ENCODE measurements at regions not wholly inside any gene's neighbourhood (a gene's known extent, or its start where the extent isn't known, plus 50 kb on each side); places are given as distances from the start of the nearest gene placed in this dataset.
"Not testable (repeated sequence)": the region's sequence is repeated elsewhere in the genome, so short reads cannot be mapped to it uniquely, and the experiment has no call there.

DNA sequence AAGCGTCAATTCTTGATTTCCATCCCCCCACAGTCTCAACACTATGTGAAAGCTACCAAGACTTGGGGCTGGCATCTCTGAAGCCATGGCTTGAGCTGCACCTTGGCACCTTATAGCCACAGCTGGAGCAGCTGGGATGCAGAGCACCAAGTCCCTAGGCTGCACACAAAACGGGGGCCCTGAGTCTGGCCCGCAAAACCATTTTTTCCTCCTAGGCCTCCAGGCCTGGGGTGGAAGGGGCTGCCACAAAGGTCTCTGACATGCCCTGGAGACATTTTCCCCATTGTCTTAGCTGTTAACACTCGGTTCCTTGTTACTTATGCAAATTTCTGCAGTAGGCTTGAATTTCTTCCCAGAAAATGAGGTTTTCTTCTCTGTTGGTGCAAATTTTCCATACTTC, 89.8 kb upstream of the GNAI1 start:
- no peaks in the 10 kb centered on the region for H3K27me3 ChIP-seq (ENCODE audit: insufficient read depth, low read length)
- H3K36me3 ChIP-seq (ENCODE audit: insufficient read depth, low read depth, low read length), result no peaks in the 10 kb centered on the region
- H3K4me3 ChIP-seq (ENCODE audit: low read length), result no peak overlapping the region
- peaks cover 15% of the 10 kb centered on the region; the same call in 1 of the 2 replicates for H3K9me3 ChIP-seq (ENCODE audit: insufficient read depth, low read depth, low read length)
- H3K4me1 ChIP-seq (ENCODE audit: insufficient read depth, low read length), result no peaks in the 10 kb centered on the region
- H3K9ac ChIP-seq (ENCODE audit: low read depth, low read length), result no peak overlapping the region
- no peak overlapping the region for H3K27ac ChIP-seq (ENCODE audit: low read length)

DNA sequence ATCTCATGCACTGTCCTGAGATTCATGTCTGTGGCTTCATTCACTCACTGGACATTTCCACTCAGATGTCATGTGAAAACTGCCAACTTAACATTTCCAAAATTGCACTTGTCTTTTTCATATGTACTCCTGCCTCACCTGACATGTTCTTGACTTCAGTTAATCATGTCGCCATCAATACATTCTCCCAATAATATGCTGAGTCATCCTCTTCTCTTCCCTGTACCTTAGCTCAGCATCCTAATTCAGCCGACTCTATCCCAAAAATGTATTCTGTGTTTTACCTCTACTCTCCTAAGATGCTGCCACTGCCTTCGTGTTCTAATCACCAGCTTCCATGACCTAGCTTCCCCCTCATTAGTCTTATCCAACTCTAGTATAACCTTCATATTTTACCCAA, 93.9 kb upstream of the GNAI1 start:
- Histone ChIP-seq H3K9ac (ENCODE audit: low read depth, low read length) (no peak overlapping the region), H3K4me3 (ENCODE audit: low read length) (no peak overlapping the region), H3K27me3 (ENCODE audit: insufficient read depth, low read length) (no peaks in the 10 kb centered on the region), H3K9me3 (ENCODE audit: insufficient read depth, low read depth, low read length) (peaks cover 15% of the 10 kb centered on the region; the same call in 1 of the 2 replicates), H3K36me3 (ENCODE audit: insufficient read depth, low read depth, low read length) (no peaks in the 10 kb centered on the region), H3K27ac (ENCODE audit: low read length) (no peak overlapping the region), H3K4me1 (ENCODE audit: insufficient read depth, low read length) (no peaks in the 10 kb centered on the region)

DNA sequence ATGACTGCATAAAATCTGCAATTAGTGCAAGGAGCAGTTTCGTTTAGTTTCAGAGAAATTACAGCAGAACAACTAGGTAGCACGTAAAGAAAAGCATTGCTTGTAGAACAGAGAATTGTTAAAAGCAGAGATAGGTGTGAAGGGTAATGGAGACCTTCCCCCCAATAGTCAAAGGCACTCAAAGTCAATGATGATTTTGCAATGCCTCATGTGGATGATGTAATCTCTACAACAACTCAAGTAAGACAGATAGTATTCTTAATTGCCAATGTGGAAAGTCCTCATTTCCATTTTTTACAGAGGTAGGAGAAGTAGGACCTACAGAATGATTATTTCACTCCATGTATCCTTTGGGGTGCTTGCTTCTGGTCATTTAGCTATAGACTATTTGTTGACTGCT, 94.3 kb upstream of the GNAI1 start:
- Histone ChIP-seq H3K27ac (ENCODE audit: low read length) (no peak overlapping the region), H3K4me3 (ENCODE audit: low read length) (no peak overlapping the region)

DNA sequence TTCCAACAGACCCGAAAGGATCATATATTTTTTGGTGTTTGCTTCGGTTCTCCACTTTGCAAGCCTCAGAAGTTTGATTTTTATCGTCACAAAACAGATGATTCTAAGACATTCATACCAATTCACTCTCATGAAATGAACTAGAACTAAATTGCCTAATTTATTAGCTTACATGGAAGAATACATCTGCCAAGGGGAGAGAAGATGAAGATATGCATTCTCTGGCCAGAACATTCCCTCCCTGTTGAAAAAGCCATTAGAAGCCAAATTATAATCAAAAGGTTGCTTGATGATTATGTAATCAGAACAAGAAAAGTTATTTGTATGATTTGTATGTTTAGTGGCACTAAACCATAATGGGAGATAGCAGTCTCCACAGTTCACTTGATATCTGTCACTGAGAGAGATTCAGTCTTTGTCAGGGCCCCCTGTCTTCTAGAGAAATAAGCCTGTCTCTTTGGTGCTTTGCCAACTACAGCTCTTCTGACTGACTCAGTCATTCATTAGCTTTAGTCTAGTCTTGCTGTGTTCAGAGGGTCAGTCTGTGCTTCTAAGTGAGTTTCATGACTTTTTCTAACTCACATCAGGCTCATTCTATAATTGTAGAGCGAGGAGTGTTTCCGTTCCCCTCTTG, 95.3 kb upstream of the GNAI1 start:
- Histone ChIP-seq H3K36me3 (ENCODE audit: insufficient read depth, low read depth, low read length) (no peaks in the 10 kb centered on the region), H3K9me3 (ENCODE audit: insufficient read depth, low read depth, low read length) (0 out of 2 replicates have a peak, but pooled peaks cover 3% of the 10 kb centered on the region), H3K4me3 (ENCODE audit: low read length) (no peak overlapping the region), H3K27me3 (ENCODE audit: insufficient read depth, low read length) (no peaks in the 10 kb centered on the region), H3K9ac (ENCODE audit: low read depth, low read length) (no peak overlapping the region), H3K27ac (ENCODE audit: low read length) (no peak overlapping the region), H3K4me1 (ENCODE audit: insufficient read depth, low read length) (no peaks in the 10 kb centered on the region)

More for the DNA sequence above, 94.3 kb upstream of the GNAI1 start:
- H3K9ac ChIP-seq (ENCODE audit: low read depth, low read length), result no peak overlapping the region
- no peaks in the 10 kb centered on the region for H3K27me3 ChIP-seq (ENCODE audit: insufficient read depth, low read length)
- peaks cover 13% of the 10 kb centered on the region; the same call in 1 of the 2 replicates for H3K9me3 ChIP-seq (ENCODE audit: insufficient read depth, low read depth, low read length)
- H3K4me1 ChIP-seq (ENCODE audit: insufficient read depth, low read length), result no peaks in the 10 kb centered on the region
- H3K36me3 ChIP-seq (ENCODE audit: insufficient read depth, low read depth, low read length), result no peaks in the 10 kb centered on the region

DNA sequence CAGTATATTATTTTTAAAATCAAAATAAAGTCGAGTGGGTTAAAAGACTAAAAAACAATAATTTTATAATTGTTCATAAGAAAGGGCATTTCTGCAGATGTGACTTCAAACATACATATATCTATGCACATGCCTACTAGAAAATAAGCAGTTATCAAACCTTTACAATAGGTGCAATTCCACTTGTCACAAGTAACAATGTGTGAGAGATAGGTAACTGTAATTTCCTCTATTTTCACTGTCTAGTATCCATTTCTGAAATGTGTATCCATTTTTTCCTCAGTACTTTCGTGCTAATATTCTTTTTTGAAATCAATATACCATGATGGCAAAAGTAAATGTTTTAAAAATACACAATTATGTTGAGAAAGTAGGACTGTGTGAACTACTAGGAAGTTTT, 96.9 kb upstream of the GNAI1 start:
- Histone ChIP-seq H3K27ac (ENCODE audit: low read length) (no peak overlapping the region), H3K36me3 (ENCODE audit: insufficient read depth, low read depth, low read length) (no peaks in the 10 kb centered on the region), H3K27me3 (ENCODE audit: insufficient read depth, low read length) (no peaks in the 10 kb centered on the region), H3K4me1 (ENCODE audit: insufficient read depth, low read length) (no peaks in the 10 kb centered on the region), H3K4me3 (ENCODE audit: low read length) (no peak overlapping the region), H3K9ac (ENCODE audit: low read depth, low read length) (no peak overlapping the region), H3K9me3 (ENCODE audit: insufficient read depth, low read depth, low read length) (no peaks in the 10 kb centered on the region)

DNA sequence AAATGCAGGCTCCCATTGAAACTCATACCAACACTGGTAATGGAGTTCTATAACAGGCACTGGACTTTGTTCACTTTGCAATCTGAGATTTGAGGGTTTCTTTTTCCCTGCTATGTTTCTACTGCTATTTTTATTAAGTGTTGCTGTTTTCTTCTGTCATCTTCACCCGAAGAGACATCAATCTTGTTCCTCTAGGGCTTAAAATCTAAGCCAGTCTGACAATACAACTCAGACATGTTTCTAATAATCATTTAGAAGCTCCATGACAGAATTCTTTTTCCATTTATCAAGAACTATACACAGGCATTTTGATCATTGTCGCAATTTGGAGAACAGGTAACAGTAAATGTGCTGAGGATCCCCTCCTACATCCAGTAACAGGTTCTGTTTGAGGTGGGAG, 98.5 kb upstream of the GNAI1 start:
- Histone ChIP-seq H3K27ac (ENCODE audit: low read length) (no peak overlapping the region), H3K4me3 (ENCODE audit: low read length) (no peak overlapping the region), H3K36me3 (ENCODE audit: insufficient read depth, low read depth, low read length) (no peaks in the 10 kb centered on the region), H3K27me3 (ENCODE audit: insufficient read depth, low read length) (no peaks in the 10 kb centered on the region), H3K9ac (ENCODE audit: low read depth, low read length) (no peak overlapping the region), H3K4me1 (ENCODE audit: insufficient read depth, low read length) (no peaks in the 10 kb centered on the region), H3K9me3 (ENCODE audit: insufficient read depth, low read depth, low read length) (no peaks in the 10 kb centered on the region)

DNA sequence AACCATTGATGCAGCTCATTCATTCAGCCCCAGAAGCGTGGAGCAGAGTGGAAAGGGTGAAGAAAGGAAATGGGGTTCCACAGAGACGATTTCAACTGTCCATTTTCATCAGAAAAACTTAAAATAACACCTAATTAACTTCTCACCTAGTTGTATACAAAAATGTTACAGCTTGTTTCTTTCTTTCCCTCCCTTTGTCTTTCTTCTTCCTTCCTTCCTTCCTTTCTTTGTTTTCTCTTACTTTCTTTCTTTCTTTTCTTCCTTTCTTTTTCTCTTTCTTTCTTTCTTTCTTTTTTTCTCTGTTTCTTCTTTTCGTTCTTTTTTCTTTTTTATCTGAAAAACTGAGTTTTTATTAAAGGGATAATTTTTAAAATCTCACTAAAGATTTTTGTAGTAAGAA, 105.9 kb upstream of the GNAI1 start:
- Histone ChIP-seq H3K9ac (ENCODE audit: low read depth, low read length) (no peak overlapping the region), H3K27ac (ENCODE audit: low read length) (no peak overlapping the region), H3K27me3 (ENCODE audit: insufficient read depth, low read length) (no peaks in the 10 kb centered on the region), H3K9me3 (ENCODE audit: insufficient read depth, low read depth, low read length) (no peaks in the 10 kb centered on the region), H3K36me3 (ENCODE audit: insufficient read depth, low read depth, low read length) (no peaks in the 10 kb centered on the region), H3K4me3 (ENCODE audit: low read length) (no peak overlapping the region), H3K4me1 (ENCODE audit: insufficient read depth, low read length) (no peaks in the 10 kb centered on the region)

DNA sequence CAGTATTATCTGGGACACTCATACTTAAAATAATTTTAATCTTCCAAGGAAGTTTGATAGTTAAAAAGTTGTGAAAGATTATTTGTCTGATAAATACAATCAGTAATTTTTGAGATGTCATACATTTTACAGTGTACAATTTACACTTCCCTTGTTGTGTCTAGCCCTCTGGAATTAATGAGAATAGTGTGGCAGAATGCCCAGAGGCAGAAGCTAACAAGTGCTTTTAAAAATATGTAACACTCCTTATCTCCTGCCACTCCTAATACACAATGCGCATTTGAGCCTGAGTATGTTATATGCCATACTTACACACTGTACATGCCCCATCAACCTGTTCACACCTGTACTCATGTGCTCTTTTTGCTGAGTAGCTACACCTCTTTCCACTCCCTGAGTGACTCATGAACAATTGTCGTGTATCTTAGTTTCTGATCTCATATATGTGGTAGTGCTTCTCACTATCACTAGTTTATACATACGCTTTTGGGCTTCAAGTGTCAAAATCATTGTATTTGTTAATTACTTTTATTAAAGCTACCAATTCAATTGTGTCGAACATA, 106.9 kb upstream of the GNAI1 start:
- Histone ChIP-seq H3K27ac (ENCODE audit: low read length) (no peak overlapping the region), H3K36me3 (ENCODE audit: insufficient read depth, low read depth, low read length) (no peaks in the 10 kb centered on the region), H3K9me3 (ENCODE audit: insufficient read depth, low read depth, low read length) (no peaks in the 10 kb centered on the region), H3K9ac (ENCODE audit: low read depth, low read length) (no peak overlapping the region), H3K4me1 (ENCODE audit: insufficient read depth, low read length) (no peaks in the 10 kb centered on the region), H3K4me3 (ENCODE audit: low read length) (no peak overlapping the region), H3K27me3 (ENCODE audit: insufficient read depth, low read length) (no peaks in the 10 kb centered on the region)

DNA sequence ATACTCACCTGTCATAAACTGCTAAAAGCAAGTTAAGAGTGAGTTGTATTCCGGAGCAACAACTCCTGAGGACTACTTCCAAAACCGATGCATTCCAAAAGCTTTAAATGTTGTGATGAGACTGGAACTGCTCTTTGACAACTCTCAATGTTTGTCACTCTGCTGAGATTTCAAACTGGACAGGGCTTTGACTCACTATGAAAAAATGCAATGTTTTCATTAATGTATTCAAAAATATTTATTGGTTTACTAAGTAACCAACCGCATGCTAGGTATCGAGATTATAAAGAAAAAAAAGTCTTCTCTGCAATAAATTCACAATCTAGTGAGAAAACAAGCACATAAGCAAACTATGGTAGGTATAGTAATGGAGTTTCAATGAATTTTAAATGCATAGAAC, 107.9 kb upstream of the GNAI1 start:
- Histone ChIP-seq H3K27me3 (ENCODE audit: insufficient read depth, low read length) (no peaks in the 10 kb centered on the region), H3K9me3 (ENCODE audit: insufficient read depth, low read depth, low read length) (no peaks in the 10 kb centered on the region), H3K27ac (ENCODE audit: low read length) (no peak overlapping the region), H3K9ac (ENCODE audit: low read depth, low read length) (no peak overlapping the region), H3K36me3 (ENCODE audit: insufficient read depth, low read depth, low read length) (no peaks in the 10 kb centered on the region), H3K4me3 (ENCODE audit: low read length) (no peak overlapping the region), H3K4me1 (ENCODE audit: insufficient read depth, low read length) (no peaks in the 10 kb centered on the region)

DNA sequence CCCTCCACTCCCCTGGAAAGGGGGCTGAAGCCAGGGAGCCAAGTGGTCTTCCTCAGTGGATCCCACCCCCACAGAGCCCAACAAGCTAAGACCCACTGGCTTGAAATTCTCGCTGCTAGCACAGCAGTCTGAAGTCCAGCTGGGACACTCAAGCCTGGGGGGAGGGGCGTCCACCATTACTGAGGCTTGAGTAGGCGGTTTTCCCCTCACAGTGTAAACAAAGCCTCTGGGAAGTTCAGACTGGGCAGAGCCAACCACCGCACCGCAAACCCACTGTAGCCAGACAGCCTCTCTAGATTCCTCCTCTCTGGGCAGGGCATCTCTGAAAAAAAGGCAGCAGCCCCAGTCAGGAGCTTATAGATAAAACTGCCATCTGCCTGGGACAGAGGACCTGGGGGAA, 114.4 kb upstream of the GNAI1 start:
- not testable (repeated sequence) for H3K4me3 ChIP-seq (ENCODE audit: low read length); H3K4me1 ChIP-seq (ENCODE audit: insufficient read depth, low read length); H3K36me3 ChIP-seq (ENCODE audit: insufficient read depth, low read depth, low read length); H3K9me3 ChIP-seq (ENCODE audit: insufficient read depth, low read depth, low read length); H3K9ac ChIP-seq (ENCODE audit: low read depth, low read length); H3K27ac ChIP-seq (ENCODE audit: low read length); H3K27me3 ChIP-seq (ENCODE audit: insufficient read depth, low read length)

DNA sequence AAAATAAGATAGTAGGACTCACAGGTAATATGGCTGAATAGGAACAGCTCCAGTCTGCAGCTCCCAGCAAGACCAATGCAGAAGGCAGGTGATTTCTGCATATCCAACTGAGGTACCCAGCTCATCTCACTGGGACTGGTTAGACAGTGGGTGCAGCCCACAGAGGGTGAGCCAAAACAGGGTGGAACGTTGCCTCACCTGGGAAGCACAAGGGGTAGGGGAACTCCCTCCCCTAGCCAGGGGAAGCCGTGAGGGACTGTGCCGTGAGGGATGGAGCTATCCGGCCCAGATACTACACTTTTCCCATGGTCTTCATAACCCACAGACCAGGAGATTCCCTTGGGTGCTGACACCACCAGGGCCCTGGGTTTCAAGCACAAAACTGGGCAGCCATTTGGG, 114.8 kb upstream of the GNAI1 start:
- not testable (repeated sequence) for H3K27ac ChIP-seq (ENCODE audit: low read length); H3K4me1 ChIP-seq (ENCODE audit: insufficient read depth, low read length); H3K36me3 ChIP-seq (ENCODE audit: insufficient read depth, low read depth, low read length); H3K9me3 ChIP-seq (ENCODE audit: insufficient read depth, low read depth, low read length); H3K27me3 ChIP-seq (ENCODE audit: insufficient read depth, low read length); H3K4me3 ChIP-seq (ENCODE audit: low read length); H3K9ac ChIP-seq (ENCODE audit: low read depth, low read length)

DNA sequence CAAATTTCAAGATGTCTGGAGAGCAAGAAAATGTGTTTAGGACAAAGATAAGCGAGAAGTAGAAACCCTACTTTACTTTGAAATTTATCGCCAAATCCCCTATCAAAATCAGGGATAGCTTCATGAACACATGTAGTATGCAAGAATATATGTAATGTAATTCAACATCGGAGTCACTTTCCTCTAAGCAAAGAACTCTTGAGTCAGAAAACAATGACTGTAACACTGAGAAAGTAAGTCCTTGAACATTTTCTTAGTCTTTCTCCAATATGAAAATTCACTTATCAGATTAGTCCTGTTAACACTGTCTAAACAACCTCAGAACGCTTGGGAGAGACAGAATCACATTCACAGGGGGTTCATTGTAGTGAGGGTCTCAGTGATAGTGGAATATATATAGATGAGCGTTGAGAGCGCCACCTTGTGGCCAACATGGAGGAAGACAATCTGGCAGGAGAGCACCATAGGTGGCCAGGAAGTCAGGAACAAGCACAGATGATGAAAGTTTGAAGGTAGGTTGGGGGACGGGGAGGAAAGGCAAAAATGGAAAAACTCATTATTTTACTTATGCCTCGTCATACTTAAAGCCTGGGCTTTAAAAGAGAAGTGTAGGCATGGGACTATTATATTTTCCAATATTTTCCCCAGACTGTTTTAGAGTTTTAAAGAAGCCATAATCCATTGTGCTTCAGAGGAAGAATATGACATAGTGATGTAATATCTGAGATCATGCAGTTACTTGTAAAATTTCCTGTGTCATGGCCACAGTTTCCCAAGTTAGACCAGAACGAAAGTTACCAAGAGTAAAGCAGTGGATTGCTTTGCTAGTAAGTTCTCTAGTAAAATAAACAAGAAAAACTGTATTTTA, 115.5 kb upstream of the GNAI1 start:
- Histone ChIP-seq H3K4me3 (ENCODE audit: low read length) (no peak overlapping the region), H3K27me3 (ENCODE audit: insufficient read depth, low read length) (no peaks in the 10 kb centered on the region), H3K4me1 (ENCODE audit: insufficient read depth, low read length) (peaks cover 8% of the 10 kb centered on the region; the same call in 1 of the 2 replicates), H3K9me3 (ENCODE audit: insufficient read depth, low read depth, low read length) (no peaks in the 10 kb centered on the region), H3K9ac (ENCODE audit: low read depth, low read length) (no peak overlapping the region), H3K36me3 (ENCODE audit: insufficient read depth, low read depth, low read length) (no peaks in the 10 kb centered on the region), H3K27ac (ENCODE audit: low read length) (no peak overlapping the region)
